Jurkat, Clone E6-1 (cell line): ENCODE measurements at regions not wholly inside any gene's neighbourhood (a gene's known extent, or its start where the extent isn't known, plus 50 kb on each side); places are given as distances from the start of the nearest gene placed in this dataset.

Experiments used
- DNase-seq: peaks from one replicate; pipeline ENCODE4 v3.0.0-alpha.2; 2011; ENCODE audit warnings: low read depth, low spot score
- H3K4me3 ChIP-seq: 2 replicates; pipeline ENCODE4 v1.5.1; 2011; ENCODE audit warnings: mild to moderate bottlenecking, low read length, control low read depth, moderate library complexity

GRCh38 chr11:129324533-129325175 lies 51.0 kb upstream of the BARX2 start:
- H3K4me3 ChIP-seq = no peak overlapping the region
- DNase-seq = no peak

- H3K4me3 ChIP-seq = no peak overlapping the region
- no peak for DNase-seq
Observed at GRCh38 chr11:129323896-129324502, 51.6 kb upstream of the BARX2 start.

GRCh38 chr11:129322941-129323340 lies 52.7 kb upstream of the BARX2 start:
- DNase-seq = no peak
- H3K4me3 ChIP-seq = no peak overlapping the region

- no peak for DNase-seq
- H3K4me3 ChIP-seq = no peak overlapping the region
Observed at GRCh38 chr11:129321076-129321475, 54.6 kb upstream of the BARX2 start.

- no peak for DNase-seq
- H3K4me3 ChIP-seq = no peak overlapping the region
Observed at GRCh38 chr11:129320494-129320893, 55.2 kb upstream of the BARX2 start.

- DNase-seq = no peak
Observed at GRCh38 chr11:129319751-129320150, 55.9 kb upstream of the BARX2 start.

GRCh38 chr11:129319201-129319600 lies 56.4 kb upstream of the BARX2 start:
- no peak for DNase-seq
- no peak overlapping the region for H3K4me3 ChIP-seq

More at GRCh38 chr11:129319751-129320150, 55.9 kb upstream of the BARX2 start:
- no peak overlapping the region for H3K4me3 ChIP-seq

GRCh38 chr11:129317571-129317970 lies 58.1 kb upstream of the BARX2 start:
- H3K4me3 ChIP-seq = no peak overlapping the region
- no peak for DNase-seq

- no peak overlapping the region for H3K4me3 ChIP-seq
- no peak for DNase-seq
Observed at GRCh38 chr11:129316781-129317180, 58.9 kb upstream of the BARX2 start.

- no peak overlapping the region for H3K4me3 ChIP-seq
- no peak for DNase-seq
Observed at GRCh38 chr11:129315781-129316579, 59.7 kb upstream of the BARX2 start.

GRCh38 chr11:129314371-129314770 lies 61.3 kb upstream of the BARX2 start:
- H3K4me3 ChIP-seq = no peak overlapping the region
- DNase-seq = no peak

- H3K4me3 ChIP-seq = no peak overlapping the region
- DNase-seq = no peak
Observed at GRCh38 chr11:129313541-129314297, 61.9 kb upstream of the BARX2 start.

- DNase-seq = no peak
- no peak overlapping the region for H3K4me3 ChIP-seq
Observed at GRCh38 chr11:129312730-129313503, 62.7 kb upstream of the BARX2 start.

GRCh38 chr11:129308241-129308865 lies 67.3 kb upstream of the BARX2 start:
- no peak overlapping the region for H3K4me3 ChIP-seq
- no peak for DNase-seq

- no peak overlapping the region for H3K4me3 ChIP-seq
- DNase-seq = no peak
Observed at GRCh38 chr11:129307162-129307561, 68.5 kb upstream of the BARX2 start.

- H3K4me3 ChIP-seq = no peak overlapping the region
Observed at GRCh38 chr11:129302386-129303101, 73.1 kb upstream of the BARX2 start.

GRCh38 chr11:129300099-129300498 lies 75.5 kb upstream of the BARX2 start:
- H3K4me3 ChIP-seq = no peak overlapping the region
- no peak for DNase-seq

More at GRCh38 chr11:129302386-129303101, 73.1 kb upstream of the BARX2 start:
- no peak for DNase-seq

GRCh38 chr11:129298988-129299387 lies 76.7 kb upstream of the BARX2 start:
- DNase-seq = no peak
- no peak overlapping the region for H3K4me3 ChIP-seq
